ENCODE measurements at regions not wholly inside any gene's neighbourhood (a gene's known extent, or its start where the extent isn't known, plus 50 kb on each side); places are given as distances from the start of the nearest gene placed in this dataset.
"Not testable (repeated sequence)": the region's sequence is repeated elsewhere in the genome, so short reads cannot be mapped to it uniquely, and the experiment has no call there.

DNA sequence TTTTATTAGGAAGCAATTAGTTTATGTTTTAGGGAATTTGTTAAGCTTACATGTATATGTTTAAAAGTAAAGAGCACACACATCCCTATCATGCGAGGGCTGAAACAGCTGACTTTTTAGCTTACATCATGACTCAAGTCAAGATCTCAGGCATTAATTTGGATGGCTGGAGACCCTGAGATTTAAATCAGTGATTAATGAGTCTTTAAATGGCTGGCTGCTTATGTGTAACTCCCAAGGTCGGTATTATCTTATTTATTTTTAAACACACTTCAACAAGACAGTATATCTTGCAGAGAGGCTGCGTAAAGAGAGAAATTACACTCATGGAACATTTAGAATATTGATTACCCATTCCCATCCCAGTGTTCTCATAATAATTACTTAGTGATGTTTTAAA lies 169.4 kb downstream of the KBTBD8 start:
- DNase-seq, result no peak

DNA sequence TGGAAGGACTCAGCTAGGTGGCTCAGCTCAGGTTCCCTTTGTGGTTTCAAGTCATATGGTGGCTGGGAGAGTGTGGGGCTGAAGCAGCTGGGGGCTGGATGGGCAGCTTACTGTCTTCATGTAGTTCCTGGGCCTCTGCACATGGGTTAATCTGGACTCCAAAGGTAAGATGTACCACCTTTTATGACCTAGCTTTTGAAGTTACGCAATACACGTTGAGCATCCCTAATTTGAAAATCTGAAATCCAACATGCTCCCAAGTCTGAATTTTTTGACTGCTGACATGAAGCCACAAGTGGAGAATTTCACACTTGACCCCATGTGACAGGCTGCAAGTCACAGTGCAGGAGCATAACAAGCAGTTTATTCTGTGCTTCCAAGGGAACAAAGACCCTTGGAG lies 173.7 kb downstream of the KBTBD8 start:
- DNase-seq, result no peak

DNA sequence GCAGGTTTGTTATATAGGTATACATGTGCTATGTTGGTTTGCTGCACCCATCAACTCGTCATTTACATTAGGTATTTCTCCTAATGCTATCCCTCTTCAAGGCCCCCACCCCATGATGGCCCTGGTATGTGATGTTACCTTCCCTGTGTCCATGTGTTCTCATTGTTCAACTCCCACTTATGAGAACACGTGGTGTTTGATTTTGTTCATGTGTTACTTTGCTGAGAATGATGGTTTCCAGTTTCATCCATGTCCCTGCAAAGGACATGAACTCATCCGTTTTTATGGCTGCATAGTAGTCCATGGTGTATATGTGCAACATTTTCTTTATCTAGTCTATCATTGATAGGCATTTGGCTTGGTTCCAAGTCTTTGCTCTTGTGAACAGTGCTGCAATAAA lies 175.0 kb downstream of the KBTBD8 start:
- DNase-seq, result not testable (repeated sequence)

DNA sequence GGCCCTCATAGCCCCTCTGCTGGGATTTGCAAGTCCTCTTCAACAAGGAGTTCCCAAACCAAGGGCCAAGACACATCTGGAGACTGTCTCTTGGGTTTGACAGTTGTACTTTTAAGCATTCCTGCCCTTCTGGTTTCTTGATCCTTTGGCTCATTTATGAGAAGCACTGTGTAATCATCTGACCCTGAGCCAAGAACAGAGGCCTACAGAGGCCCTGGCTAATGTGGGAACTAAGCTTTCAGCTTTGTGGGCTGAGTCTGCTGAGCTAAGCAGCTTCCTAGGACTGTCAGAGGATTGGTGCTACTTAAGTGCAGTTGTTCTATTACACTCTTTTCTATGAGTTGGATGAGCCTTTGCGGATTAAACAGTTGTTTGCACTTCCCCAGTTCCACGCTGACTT lies 178.3 kb downstream of the KBTBD8 start:
- no peak for DNase-seq

DNA sequence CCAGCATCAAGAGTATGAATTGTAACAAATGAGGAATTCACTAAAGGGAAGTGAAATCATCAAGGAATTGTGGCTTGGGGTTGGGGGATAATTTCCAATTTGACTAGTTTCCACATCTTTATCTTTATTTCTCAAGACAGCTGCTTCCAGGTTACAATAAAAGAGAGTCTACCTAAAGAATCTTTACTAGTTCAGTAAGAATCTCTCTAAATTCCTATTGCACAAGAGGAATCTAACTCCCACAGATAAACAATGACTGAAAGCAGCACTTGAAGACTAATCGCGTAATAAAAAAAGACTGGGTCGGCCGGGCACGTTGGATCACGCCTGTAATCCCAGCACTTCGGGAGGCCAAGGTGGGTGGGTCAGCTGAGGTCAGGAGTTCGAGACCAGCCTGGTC lies 194.4 kb downstream of the KBTBD8 start:
- DNase-seq, result no peak

DNA sequence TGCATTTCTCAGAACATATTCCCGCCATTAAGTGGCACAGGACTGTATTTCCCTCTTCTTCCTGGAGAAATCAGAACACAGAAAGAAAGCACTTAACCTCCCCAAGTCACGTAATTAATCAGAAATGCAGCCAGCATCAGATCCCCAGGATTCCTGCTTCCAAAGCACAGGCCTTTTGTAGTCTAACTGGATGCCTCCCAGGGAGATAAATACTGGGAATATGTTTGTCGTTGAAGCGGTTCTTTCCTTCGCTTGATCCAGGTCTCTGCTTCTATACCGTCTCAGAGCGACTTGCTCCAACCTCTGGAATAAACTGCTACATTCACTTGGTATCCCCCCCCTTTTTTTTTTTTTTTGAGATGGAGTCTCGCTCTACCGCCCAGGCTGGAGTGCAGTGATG lies 198.6 kb downstream of the KBTBD8 start:
- no peak for DNase-seq

DNA sequence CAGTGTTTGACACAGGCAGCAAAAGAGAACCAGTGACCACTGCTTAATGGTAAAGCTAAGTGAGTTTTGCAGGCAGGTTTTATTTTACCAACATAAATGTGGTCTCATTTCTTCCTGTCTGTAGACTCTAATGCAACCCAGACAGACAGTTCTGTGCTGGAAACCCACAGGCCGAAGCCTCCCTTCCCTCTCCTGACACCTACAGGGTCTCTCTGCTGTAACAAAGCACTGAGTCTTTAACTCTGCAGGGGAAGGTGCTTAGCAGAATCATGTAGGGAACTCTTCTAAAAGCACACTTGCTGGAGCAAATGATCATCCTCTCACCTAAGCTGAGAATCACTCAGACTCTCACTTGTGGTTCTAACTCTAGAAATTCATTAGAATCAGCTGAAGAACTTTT lies 200.3 kb downstream of the KBTBD8 start:
- DNase-seq, result no peak

DNA sequence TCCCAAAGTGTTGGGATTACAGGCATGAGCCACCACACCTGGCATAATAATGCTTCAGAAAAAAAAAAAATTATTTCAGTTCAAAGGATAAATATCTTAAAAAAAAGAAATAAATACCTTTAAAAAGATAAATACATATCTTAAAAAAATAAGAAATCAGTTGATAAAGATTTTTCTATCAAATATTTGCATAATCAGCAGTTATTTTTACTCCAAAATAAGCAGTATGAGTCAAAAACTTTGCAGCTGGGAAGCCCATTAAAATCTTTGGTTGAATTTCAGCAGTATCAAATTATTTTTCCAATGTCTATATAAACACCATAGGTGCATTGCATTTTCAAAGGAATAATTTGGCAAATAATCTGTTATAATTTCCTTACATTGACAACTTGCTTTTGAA lies 202.5 kb downstream of the KBTBD8 start:
- DNase-seq, result no peak

DNA sequence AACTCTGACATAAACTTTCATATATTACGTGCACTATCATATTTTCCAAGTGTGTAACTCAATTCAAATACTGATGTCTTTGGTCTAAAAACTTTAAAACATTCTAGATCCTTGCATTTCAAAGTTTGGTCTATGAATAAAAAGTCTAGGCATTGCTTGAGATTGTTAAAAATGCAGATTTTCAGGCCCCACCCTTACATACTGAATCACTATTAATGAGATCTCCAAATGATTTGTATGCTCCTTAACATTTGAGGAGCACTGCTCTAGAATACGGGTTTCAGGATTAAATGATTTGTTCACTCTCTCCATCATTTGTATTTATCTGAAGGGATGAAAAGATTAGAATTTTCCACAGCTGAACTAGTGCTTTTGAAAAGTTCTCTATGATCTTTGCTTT lies 202.9 kb downstream of the KBTBD8 start:
- no peak for DNase-seq

DNA sequence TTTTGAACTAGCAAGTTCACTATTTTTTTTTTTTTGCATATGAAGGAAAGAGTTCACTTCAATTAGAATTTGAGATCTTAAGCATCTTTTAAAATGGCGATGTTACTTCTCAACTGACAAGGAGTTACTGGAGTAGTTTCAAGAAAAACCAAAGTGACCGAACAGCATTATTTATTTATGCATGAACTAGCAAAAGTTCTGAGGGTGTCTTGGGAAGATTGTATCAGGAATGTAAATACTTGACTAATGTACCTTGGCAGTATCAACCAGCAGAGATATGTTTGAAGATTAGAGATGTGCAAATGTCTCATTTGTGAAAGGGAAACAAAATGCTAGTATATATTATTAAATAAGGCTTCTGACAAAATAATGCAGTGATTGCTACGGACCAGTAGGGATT lies 203.9 kb downstream of the KBTBD8 start:
- no peak for DNase-seq

DNA sequence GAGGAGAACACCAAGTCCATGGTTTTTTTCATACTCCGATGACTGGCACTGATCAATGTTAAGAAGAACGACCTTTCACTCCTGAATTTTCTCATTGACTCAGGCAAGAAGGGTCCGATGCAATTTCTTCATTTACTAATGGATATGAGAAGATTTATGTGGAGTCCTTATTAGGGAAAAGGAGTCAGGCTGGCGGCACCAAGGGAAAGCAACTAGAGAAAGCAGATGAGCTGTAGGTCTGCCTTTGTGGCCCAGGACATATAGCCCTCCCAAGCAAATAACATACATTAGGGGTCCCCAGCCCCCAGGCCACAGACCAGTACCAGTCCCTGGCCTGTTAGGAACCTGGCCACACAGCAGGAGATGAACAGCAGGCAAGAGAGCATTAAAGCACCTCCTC lies 206.8 kb downstream of the KBTBD8 start:
- DNase-seq, result no peak

DNA sequence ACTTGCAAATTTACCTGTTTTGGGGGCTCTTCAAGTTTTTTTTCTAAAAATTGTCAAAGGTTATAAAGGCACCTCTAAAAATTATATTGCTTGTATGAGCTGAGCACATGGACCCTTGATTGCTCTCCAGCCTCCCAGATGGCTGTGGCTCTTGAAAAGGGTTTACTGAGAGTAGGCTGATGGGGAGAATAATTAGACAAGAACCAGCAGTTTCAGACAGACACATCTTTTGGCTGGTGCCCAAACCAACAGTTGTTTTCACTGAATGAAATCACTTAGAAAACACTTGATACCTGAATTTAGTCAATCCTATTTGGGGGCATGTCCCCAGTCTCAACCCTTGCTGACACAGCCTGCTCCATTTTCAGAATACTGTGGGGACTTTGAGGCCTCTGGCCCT lies 217.6 kb downstream of the KBTBD8 start:
- DNase-seq, result no peak

DNA sequence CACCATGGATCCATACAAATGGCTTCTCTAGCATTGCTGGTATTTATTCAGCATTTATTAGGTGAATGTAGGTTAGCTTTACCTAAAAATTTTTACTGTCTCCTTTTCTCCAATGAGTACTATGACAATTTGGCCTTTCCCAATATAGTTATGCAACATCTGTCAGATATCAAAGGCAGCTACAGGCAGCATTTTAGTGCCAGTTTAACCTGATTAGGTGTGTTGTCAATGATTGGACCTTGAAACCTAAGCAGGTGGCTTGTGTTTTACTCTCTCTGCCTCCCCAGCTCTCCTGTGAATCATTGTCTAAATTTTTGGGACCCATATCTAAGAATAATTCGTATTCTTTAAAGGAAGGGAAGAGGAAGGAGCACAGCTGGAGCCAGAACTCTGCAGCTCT lies 228.9 kb downstream of the KBTBD8 start:
- DNase-seq, result no peak

DNA sequence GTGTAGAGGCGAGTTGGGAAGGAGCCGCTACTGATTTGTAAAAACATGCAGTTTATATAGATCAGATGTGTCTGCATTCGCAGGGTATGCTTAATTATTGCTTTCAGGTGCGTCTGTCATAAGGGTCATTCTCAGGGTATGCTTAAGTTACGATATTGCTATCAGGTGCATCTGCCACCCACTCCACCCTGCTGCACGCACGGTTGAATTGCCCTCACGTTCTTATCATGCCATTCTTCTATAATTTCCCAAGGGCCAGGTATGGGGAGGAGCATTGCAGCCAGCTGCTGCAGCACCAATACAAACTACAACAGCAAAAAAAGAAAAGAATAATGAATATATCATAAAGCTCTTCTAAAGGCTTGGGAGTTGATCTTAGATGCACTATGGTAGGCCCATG lies 230.0 kb downstream of the KBTBD8 start:
- DNase-seq, result no peak

DNA sequence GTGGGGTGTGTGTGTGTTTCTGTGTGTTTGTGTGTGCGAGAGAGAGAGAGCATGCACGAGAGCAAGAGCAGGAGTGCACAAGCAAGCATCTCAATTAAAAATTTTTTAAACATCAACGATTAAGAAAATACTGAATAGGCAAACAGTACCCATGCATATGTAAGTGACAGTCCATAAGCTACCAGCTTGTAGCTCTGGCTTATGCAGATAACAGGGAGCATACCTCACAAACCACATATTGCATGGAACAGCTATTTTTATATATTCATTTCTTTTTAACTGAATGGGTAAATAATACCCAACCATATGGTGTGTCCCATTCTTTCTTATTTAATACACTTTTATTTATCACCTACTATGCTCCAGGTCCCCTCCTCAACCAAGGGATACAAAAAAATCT lies 234.5 kb downstream of the KBTBD8 start:
- no peak for DNase-seq

DNA sequence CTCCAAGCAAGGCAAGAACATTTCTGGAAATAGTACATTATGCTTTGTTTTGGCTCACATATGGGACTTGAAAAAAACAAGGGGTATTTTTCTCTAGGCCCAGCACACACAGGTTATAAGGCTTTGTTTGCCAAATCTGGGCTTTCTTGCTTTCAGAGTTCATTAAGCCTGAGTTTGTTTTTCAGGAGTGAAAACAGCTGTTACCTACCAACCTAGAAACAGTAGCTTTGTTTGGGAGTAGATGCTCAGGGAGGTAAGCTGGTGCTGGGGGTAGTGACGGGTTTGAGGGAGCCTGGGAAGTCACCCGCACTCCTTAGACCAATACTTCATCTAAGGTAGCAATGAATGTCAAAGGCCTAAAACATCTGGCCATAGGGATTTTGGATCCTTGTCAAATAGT lies 241.2 kb downstream of the KBTBD8 start:
- DNase-seq, result no peak

DNA sequence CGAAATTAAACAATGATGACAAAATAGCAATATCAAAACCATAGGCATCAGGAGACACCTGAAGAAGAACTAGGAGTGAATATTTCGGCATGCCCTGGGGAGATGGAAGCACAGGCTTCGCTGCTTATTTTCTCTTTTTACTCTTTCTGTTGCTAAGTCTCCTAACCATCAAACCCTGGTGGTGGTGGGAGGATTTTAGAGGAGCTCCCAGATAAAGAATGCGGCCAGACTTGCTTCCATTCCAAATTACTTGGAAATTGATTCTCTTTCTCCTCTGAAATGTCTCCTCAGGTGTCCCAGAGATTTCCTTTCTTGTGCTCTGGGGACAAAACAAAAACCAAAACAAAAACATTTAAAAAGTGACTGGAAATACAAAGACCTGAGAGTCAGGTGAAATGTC lies 243.0 kb downstream of the KBTBD8 start:
- DNase-seq, result no peak

DNA sequence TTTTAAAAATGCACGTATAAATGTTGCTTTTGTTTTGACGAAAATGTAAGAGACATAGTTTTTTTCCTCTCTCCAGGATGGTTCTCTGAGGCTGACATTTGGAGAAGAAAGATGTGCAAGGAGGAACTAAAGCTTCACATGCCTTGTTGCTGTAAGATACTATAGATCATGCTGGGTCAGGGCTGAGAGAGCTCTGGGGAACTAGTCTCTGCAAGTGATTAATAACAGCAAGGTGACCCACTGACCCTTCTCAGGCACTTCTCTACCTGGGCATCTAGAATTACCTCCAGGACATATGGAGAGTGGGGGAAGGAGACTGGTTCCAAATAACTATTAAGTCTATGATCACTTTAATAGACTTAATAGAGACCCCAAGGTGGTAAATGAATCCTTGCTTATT lies 246.0 kb downstream of the KBTBD8 start:
- no peak for DNase-seq

DNA sequence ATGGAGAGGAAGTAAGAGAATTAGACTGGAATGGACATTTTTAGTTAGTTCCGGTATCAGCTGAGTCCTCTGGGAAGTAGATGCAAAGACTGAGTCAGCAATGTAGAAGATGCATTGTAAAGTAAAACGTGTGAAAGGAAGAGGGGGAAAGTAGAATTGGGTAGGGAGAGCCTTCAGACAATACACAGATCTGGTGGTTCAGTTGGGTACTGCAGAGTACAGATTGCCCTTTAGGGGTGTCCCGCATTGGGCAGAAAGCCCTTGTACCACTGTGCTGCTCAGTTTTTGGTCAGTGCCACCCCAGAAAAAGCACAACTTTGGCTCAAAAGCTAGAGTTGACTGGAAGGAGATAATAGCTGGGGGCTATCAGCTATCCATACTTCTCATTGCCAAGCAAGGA lies 247.4 kb downstream of the KBTBD8 start:
- no peak for DNase-seq

DNA sequence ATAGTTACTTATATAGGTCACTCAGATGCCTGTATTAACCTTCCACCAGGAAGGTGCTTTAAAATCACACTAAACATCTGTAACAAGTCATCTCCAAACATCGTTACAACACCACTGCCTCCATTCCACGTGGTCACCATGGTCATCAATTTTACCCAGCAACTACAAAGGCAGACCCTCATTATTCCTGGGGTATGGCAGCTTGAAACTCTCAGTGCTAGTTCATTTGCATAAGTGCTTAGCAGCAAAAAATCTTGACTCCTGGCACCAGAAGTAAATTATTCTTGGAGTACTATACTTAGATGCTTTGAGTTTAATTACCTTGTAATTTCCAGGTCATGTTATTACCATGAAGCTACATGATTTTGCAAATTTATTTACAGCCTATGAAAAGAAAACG lies 250.6 kb downstream of the KBTBD8 start:
- DNase-seq, result no peak

DNA sequence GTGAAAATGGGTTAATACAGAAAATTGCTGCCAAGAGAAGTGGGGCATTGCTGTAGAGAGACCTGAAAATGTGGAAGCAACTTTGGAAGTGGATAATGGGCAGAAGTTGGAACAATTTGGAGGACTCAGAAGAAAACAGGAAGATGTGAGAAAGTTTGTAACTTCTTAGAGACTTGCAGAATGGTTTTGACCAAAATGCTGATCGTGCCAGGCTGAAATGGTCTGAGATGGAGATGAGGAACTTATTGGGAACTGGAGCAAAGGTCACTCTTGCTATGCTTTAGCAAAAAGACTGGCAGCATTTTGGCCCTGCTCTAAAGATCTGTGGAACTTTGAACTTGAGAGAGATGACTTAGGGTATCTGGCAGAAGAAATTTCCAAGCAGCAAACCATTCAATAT lies 254.8 kb downstream of the KBTBD8 start:
- DNase-seq, result not testable (repeated sequence)

DNA sequence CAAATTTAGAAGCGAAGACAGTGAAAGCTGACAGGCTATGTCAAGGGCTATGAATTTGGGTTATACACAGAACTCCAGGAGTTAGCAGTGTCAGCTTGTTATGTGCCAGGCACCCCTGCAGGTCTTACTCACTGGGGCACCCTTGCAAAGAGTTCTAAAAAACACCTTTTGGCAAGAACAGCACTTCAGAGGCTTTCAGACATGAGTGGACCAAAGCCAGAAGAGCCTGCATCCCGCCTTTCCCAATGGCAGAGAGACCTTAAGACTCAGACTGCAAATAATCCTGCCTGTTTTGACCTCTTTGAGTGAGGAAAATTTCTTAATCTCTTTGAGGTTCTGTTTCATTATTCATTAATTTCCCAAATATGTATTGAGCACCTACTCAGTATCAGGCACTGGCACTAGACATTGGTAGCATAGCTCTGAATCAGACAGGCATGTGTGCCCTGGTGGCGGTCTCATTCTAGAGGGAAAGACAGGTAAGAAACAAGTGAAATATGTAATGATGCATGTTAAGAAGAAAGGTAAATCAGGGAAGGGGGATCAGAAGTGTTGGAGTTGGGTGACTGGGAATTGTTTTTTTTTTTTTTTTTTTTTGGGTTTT lies 280.0 kb downstream of the KBTBD8 start:
- no peak for DNase-seq

DNA sequence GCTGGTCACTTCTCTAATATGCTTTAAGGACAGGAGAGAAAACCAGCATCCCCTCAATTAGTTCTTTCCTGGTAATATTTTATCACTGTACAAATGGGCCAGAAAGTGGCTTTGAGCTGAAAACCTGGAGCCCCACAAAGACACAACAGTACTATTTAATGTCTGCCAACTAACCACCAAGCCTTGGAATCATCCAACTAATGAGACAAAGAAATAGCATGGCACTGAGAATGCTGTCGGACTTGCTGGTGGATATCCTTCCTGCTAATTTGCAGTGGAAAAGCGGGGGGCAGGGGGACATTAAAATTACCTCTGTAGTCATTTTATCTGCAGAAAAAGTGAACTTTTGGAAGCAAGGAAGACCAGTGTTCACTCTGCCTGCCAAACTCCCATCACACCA lies 288.5 kb downstream of the KBTBD8 start:
- no peak for DNase-seq

DNA sequence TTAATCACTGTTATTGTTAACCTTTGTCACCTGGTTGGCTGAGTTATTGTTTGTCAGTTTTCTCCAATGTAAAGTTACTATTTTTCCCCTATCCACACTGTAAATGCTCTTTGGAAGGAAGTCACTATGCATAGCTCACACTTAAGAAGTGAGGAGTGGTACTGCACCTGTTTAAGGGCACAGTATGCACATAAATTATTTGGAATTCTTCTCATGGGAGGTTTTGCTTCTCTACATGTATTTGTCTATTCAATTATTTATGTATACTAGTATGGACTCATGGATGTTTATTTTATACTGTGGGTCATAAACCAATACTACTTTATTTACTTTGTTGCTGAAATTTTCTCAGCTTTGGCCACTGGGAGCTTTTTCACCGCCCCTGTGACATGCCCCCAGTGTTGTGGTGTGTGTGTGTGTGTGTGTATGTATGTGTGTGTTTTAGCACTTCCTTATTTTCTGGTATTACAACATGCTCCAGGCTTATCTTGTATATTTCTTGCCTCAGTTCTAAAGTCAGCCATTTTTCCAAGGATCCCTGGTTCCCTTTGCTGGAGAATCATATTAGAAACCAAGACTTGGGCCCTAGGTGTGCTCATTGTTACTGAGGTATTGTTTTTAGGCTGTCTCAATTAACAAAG lies 290.5 kb downstream of the KBTBD8 start:
- DNase-seq, result no peak

DNA sequence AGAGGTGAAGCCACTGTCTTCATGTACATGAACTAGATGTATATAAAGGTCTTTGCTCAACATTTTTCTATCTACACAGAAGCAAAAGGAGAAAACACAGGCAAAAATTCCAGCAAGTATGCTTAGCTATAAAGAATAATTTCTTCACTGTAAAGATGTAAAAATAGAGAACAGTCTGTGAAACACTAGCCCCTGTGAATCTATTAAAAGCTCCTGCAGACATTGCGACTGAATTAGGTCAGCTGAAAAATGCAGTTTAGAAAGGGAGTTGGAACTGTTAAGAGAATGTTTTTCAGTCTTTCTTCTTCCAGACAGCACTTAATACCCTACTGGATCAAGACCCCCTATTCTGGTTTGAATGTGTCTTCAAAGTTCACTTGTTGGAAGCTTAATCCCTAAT lies 291.5 kb downstream of the KBTBD8 start:
- DNase-seq, result no peak

Data from stimulated activated CD4-positive, alpha-beta T cell treated with anti-CD3 and anti-CD28 coated beads, Interleukin-4, amount 100 ng/mL, for 1 hour (primary cell).